ENCODE measurements at regions not wholly inside any gene's neighbourhood (a gene's known extent, or its start where the extent isn't known, plus 50 kb on each side); places are given as distances from the start of the nearest gene placed in this dataset.

GRCh38 chr12:30578426-30578825 is 117.2 kb downstream of the IPO8 start:
- DNase-seq (ENCODE audit: low read depth), result no peak
- TF ChIP-seq CTCF (IDR thresholded peaks at IDR 0.05; ENCODE audit: insufficient read depth, low read depth, low read length, missing control alignments), result no peak
- no peak overlapping the region for H3K4me3 ChIP-seq (ENCODE audit: low read depth, low read length)

- H3K4me3 ChIP-seq (ENCODE audit: low read depth, low read length), result no peak overlapping the region
- no peak for DNase-seq (ENCODE audit: low read depth)
- TF ChIP-seq CTCF (IDR thresholded peaks at IDR 0.05; ENCODE audit: insufficient read depth, low read depth, low read length, missing control alignments), result no peak
These were observed 122.5 kb downstream of the IPO8 start for GRCh38 chr12:30573145-30573544.

GRCh38 chr12:30570211-30570890 is 125.3 kb downstream of the IPO8 start:
- no peak for TF ChIP-seq CTCF (IDR thresholded peaks at IDR 0.05; ENCODE audit: insufficient read depth, low read depth, low read length, missing control alignments)
- no peak for DNase-seq (ENCODE audit: low read depth)
- H3K4me3 ChIP-seq (ENCODE audit: low read depth, low read length), result no peak overlapping the region

GRCh38 chr12:30569426-30569825 is 126.2 kb downstream of the IPO8 start:
- H3K4me3 ChIP-seq (ENCODE audit: low read depth, low read length), result no peak overlapping the region
- no peak for DNase-seq (ENCODE audit: low read depth)
- no peak for TF ChIP-seq CTCF (IDR thresholded peaks at IDR 0.05; ENCODE audit: insufficient read depth, low read depth, low read length, missing control alignments)

GRCh38 chr12:30568453-30568852 is 127.2 kb downstream of the IPO8 start:
- DNase-seq (ENCODE audit: low read depth), result no peak
- TF ChIP-seq CTCF (IDR thresholded peaks at IDR 0.05; ENCODE audit: insufficient read depth, low read depth, low read length, missing control alignments), result no peak
- no peak overlapping the region for H3K4me3 ChIP-seq (ENCODE audit: low read depth, low read length)

- H3K4me3 ChIP-seq (ENCODE audit: low read depth, low read length), result no peak overlapping the region
- DNase-seq (ENCODE audit: low read depth), result no peak
- no peak for TF ChIP-seq CTCF (IDR thresholded peaks at IDR 0.05; ENCODE audit: insufficient read depth, low read depth, low read length, missing control alignments)
These were observed 128.6 kb downstream of the IPO8 start for GRCh38 chr12:30567082-30567481.

- no peak for TF ChIP-seq CTCF (IDR thresholded peaks at IDR 0.05; ENCODE audit: insufficient read depth, low read depth, low read length, missing control alignments)
- no peak for DNase-seq (ENCODE audit: low read depth)
- no peak overlapping the region for H3K4me3 ChIP-seq (ENCODE audit: low read depth, low read length)
These were observed 131.3 kb downstream of the IPO8 start for GRCh38 chr12:30564394-30564793.
